ENCODE measurements at regions not wholly inside any gene's neighbourhood (a gene's known extent, or its start where the extent isn't known, plus 50 kb on each side); places are given as distances from the start of the nearest gene placed in this dataset.

DNA sequence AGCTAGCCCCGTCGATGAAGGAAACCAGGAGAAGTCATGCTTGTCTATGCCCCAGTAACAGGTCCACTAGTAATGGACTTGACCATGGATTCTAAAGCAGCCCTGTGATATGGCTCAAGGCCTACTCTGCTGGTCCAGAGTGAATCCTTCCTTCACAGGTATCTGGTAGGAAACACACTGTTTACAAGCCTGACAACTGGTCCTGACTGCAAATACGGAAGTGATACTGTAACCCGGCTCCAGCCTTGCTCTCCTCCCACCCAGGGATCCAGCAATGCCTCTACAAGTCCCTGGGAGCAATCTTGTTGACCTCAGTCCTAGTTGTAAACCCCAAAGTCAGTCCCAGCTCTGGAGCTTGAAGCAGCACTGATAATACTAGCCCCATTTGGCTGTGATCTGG, 239.2 kb upstream of the GRID2 start:
- Histone ChIP-seq H2AFZ (ENCODE audit: low read length) (no peak overlapping the region), H3K4me2 (ENCODE audit: insufficient read depth, low read length) (no peak overlapping the region), H3K36me3 (ENCODE audit: insufficient read depth, low read length) (no peaks in the 10 kb centered on the region), H3K4me1 (ENCODE audit: insufficient read depth, low read length) (no peaks in the 10 kb centered on the region), H3K4me3 (ENCODE audit: insufficient read depth, low read length) (no peak overlapping the region), H3K27me3 (ENCODE audit: insufficient read depth, low read length) (no peaks in the 10 kb centered on the region), H3K79me2 (ENCODE audit: insufficient read depth, low read length) (no peaks in the 10 kb centered on the region), H3K9me3 (ENCODE audit: low read depth, low read length) (peaks cover 4% of the 10 kb centered on the region), H3K27ac (ENCODE audit: low read depth, low read length) (no peak overlapping the region), H4K20me1 (ENCODE audit: insufficient read depth, low read length) (no peaks in the 10 kb centered on the region)
- no peak for DNase-seq (ENCODE audit: insufficient read length, low spot score, missing footprints)
- TF ChIP-seq, protein P1, sequence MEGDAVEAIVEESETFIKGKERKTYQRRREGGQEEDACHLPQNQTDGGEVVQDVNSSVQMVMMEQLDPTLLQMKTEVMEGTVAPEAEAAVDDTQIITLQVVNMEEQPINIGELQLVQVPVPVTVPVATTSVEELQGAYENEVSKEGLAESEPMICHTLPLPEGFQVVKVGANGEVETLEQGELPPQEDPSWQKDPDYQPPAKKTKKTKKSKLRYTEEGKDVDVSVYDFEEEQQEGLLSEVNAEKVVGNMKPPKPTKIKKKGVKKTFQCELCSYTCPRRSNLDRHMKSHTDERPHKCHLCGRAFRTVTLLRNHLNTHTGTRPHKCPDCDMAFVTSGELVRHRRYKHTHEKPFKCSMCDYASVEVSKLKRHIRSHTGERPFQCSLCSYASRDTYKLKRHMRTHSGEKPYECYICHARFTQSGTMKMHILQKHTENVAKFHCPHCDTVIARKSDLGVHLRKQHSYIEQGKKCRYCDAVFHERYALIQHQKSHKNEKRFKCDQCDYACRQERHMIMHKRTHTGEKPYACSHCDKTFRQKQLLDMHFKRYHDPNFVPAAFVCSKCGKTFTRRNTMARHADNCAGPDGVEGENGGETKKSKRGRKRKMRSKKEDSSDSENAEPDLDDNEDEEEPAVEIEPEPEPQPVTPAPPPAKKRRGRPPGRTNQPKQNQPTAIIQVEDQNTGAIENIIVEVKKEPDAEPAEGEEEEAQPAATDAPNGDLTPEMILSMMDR (IDR thresholded peaks at IDR 0.05; ENCODE audit: extremely low read depth, low read depth, low read length), result no peak

DNA sequence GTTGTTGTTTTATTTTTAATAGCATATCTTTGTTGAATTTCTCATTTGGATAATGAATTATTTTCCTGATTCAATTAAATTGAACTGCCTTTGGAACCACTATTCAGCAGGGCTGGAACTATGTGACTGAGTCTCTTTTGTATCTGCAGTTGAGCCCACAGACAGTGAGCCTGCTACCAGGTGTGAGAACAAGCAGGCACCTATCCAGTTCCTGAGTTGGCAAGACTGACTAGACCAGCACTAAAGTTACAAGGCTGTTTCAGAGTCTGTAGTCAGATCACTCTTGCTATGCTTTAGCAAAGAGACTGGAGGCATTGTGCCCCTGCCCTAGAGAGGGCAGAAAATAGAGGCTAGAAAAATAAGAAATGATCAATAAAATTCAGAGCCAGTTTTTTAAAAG, 237.3 kb upstream of the GRID2 start:
- peaks cover 4% of the 10 kb centered on the region for H3K9me3 ChIP-seq (ENCODE audit: low read depth, low read length)
- no peaks in the 10 kb centered on the region for H4K20me1 ChIP-seq (ENCODE audit: insufficient read depth, low read length)
- peak; percentile 9 for DNase-seq (ENCODE audit: insufficient read length, low spot score, missing footprints)
- H3K27me3 ChIP-seq (ENCODE audit: insufficient read depth, low read length), result no peaks in the 10 kb centered on the region
- H3K79me2 ChIP-seq (ENCODE audit: insufficient read depth, low read length), result no peaks in the 10 kb centered on the region
- H3K4me1 ChIP-seq (ENCODE audit: insufficient read depth, low read length), result no peaks in the 10 kb centered on the region
- H3K27ac ChIP-seq (ENCODE audit: low read depth, low read length), result no peak overlapping the region
- TF ChIP-seq, protein P1 (IDR thresholded peaks at IDR 0.05; ENCODE audit: extremely low read depth, low read depth, low read length), result no peak
- H2AFZ ChIP-seq (ENCODE audit: low read length), result no peak overlapping the region
- H3K36me3 ChIP-seq (ENCODE audit: insufficient read depth, low read length), result no peaks in the 10 kb centered on the region
- H3K4me3 ChIP-seq (ENCODE audit: insufficient read depth, low read length), result no peak overlapping the region
- no peak overlapping the region for H3K4me2 ChIP-seq (ENCODE audit: insufficient read depth, low read length)

- no peak for DNase-seq (ENCODE audit: insufficient read length, low spot score, missing footprints)
- Histone ChIP-seq H3K27ac (ENCODE audit: low read depth, low read length) (no peak overlapping the region), H3K9me3 (ENCODE audit: low read depth, low read length) (no peaks in the 10 kb centered on the region), H2AFZ (ENCODE audit: low read length) (no peak overlapping the region), H3K79me2 (ENCODE audit: insufficient read depth, low read length) (no peaks in the 10 kb centered on the region), H3K4me2 (ENCODE audit: insufficient read depth, low read length) (no peak overlapping the region), H4K20me1 (ENCODE audit: insufficient read depth, low read length) (no peaks in the 10 kb centered on the region), H3K36me3 (ENCODE audit: insufficient read depth, low read length) (no peaks in the 10 kb centered on the region), H3K4me1 (ENCODE audit: insufficient read depth, low read length) (no peaks in the 10 kb centered on the region), H3K27me3 (ENCODE audit: insufficient read depth, low read length) (no peaks in the 10 kb centered on the region), H3K4me3 (ENCODE audit: insufficient read depth, low read length) (no peak overlapping the region)
- TF ChIP-seq, protein P1 (IDR thresholded peaks at IDR 0.05; ENCODE audit: extremely low read depth, low read depth, low read length), result no peak
These were observed 232.2 kb upstream of the GRID2 start for GRCh38 chr4:92071587-92071986.

DNA sequence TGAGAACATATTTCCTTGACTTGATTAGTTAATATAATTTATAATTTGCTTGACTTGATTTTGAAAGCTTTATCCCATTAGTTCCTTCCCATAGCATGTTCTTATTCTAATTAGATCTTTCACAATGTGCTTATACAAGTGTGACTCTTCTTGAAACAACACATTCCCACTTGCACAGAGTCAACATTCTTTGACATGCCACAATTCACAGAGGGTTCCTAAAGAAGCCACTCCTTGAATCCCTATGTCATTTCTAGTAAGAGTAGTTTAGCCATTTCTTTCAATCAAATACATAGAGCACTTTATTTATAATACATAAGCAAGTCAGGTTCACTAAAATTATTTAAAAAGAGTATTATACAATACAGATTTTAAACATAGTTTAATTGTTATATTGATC, 228.9 kb upstream of the GRID2 start:
- no peak overlapping the region for H3K4me3 ChIP-seq (ENCODE audit: insufficient read depth, low read length)
- no peaks in the 10 kb centered on the region for H3K9me3 ChIP-seq (ENCODE audit: low read depth, low read length)
- no peak overlapping the region for H2AFZ ChIP-seq (ENCODE audit: low read length)
- H3K27me3 ChIP-seq (ENCODE audit: insufficient read depth, low read length), result no peaks in the 10 kb centered on the region
- TF ChIP-seq, protein P1 (IDR thresholded peaks at IDR 0.05; ENCODE audit: extremely low read depth, low read depth, low read length), result no peak
- H3K36me3 ChIP-seq (ENCODE audit: insufficient read depth, low read length), result no peaks in the 10 kb centered on the region
- H3K4me1 ChIP-seq (ENCODE audit: insufficient read depth, low read length), result no peaks in the 10 kb centered on the region
- H3K27ac ChIP-seq (ENCODE audit: low read depth, low read length), result no peak overlapping the region
- H3K79me2 ChIP-seq (ENCODE audit: insufficient read depth, low read length), result no peaks in the 10 kb centered on the region
- no peak overlapping the region for H3K4me2 ChIP-seq (ENCODE audit: insufficient read depth, low read length)
- no peak for DNase-seq (ENCODE audit: insufficient read length, low spot score, missing footprints)
- no peaks in the 10 kb centered on the region for H4K20me1 ChIP-seq (ENCODE audit: insufficient read depth, low read length)

Data from osteoblast (primary cell).